ENCODE measurements at regions not wholly inside any gene's neighbourhood (a gene's known extent, or its start where the extent isn't known, plus 50 kb on each side); places are given as distances from the start of the nearest gene placed in this dataset.

- no peak for TF ChIP-seq CTCF (conservative IDR thresholded peaks at IDR 0.05)
- no peak for TF ChIP-seq ZFX (IDR thresholded peaks at IDR 0.05)
Observed at GRCh38 chr4:43943998-43944397, 504.6 kb downstream of the KCTD8 start.
